ENCODE measurements at regions not wholly inside any gene's neighbourhood (a gene's known extent, or its start where the extent isn't known, plus 50 kb on each side); places are given as distances from the start of the nearest gene placed in this dataset.
A peak's percentile ranks its signal among the peaks of the same experiment; 100 is the strongest.

GRCh38 chr1:198929961-198930599 lies 291.2 kb downstream of the PTPRC start:
- DNase-seq (ENCODE audit: low read depth): peak; percentile 31
- peak overlapping the region; percentile 20 for H3K4me3 ChIP-seq (ENCODE audit: low read length)
- no peak for TF ChIP-seq CTCF (conservative IDR thresholded peaks at IDR 0.05; ENCODE audit: low read length)

GRCh38 chr1:198932351-198932991 lies 293.6 kb downstream of the PTPRC start:
- H3K4me3 ChIP-seq (ENCODE audit: low read length): 0 out of 2 replicates have a peak overlapping the region, but pooled peaks have one; percentile 2
- no peak for TF ChIP-seq CTCF (conservative IDR thresholded peaks at IDR 0.05; ENCODE audit: low read length)
- no peak for DNase-seq (ENCODE audit: low read depth)

- TF ChIP-seq CTCF (conservative IDR thresholded peaks at IDR 0.05; ENCODE audit: low read length): no peak
- peak overlapping the region; percentile 88 for H3K4me3 ChIP-seq (ENCODE audit: low read length)
- no peak for DNase-seq (ENCODE audit: low read depth)
Observed at GRCh38 chr1:198933515-198934222, 294.8 kb downstream of the PTPRC start.

GRCh38 chr1:198934426-198934825 lies 295.6 kb downstream of the PTPRC start:
- no peak for TF ChIP-seq CTCF (conservative IDR thresholded peaks at IDR 0.05; ENCODE audit: low read length)
- peak overlapping the region; percentile 88 for H3K4me3 ChIP-seq (ENCODE audit: low read length)
- DNase-seq (ENCODE audit: low read depth): no peak

GRCh38 chr1:198934901-198935305 lies 296.1 kb downstream of the PTPRC start:
- DNase-seq (ENCODE audit: low read depth): peak; percentile 11
- H3K4me3 ChIP-seq (ENCODE audit: low read length): peak overlapping the region; percentile 88
- TF ChIP-seq CTCF (conservative IDR thresholded peaks at IDR 0.05; ENCODE audit: low read length): no peak

GRCh38 chr1:198935306-198935921 lies 296.6 kb downstream of the PTPRC start:
- H3K4me3 ChIP-seq (ENCODE audit: low read length): peak overlapping the region; percentile 88
- no peak for TF ChIP-seq CTCF (conservative IDR thresholded peaks at IDR 0.05; ENCODE audit: low read length)
- peak; percentile 90 for DNase-seq (ENCODE audit: low read depth)

All from AG10803 (cell line).